IMR-90 (cell line): ENCODE measurements at regions not wholly inside any gene's neighbourhood (a gene's known extent, or its start where the extent isn't known, plus 50 kb on each side); places are given as distances from the start of the nearest gene placed in this dataset.

Experiments used
- ATAC-seq: fragments of 200-7000 bp; cut with Tn5 transposase; 2 replicates; pipeline ENCODE4 v1.9.1; 2020; ENCODE audit warnings: low read depth, mild to moderate bottlenecking, moderate library complexity
- BruUV-seq: library from RNA; stranded (reverse); fragments of 400-500 nt; replicated peaks from 2 replicates; lab custom pipeline; 2021; lab: Mats Ljungman, UMichigan
- CTCF ChIA-PET: fragments of 300-600 bp; formaldehyde crosslinking; extraction: SDS; loops from one replicate; lab custom pipeline; 2021; ENCODE audit warnings: antibody characterized with exemption; lab: Yijun Ruan, JAX
- POLR2A ChIA-PET: fragments of 300-600 bp; sonication (Branson Sonifier 250); formaldehyde crosslinking; loops from one replicate; lab custom pipeline; 2022; ENCODE audit warnings: antibody characterized with exemption; ENCODE audit not compliant: unreplicated experiment; lab: Charles Lee
- DNase-seq: peaks from one replicate; pipeline ENCODE4 v3.0.0; 2013
- H2AFZ ChIP-seq: replicated peaks from 2 replicates; pipeline ENCODE3; 2013; ENCODE audit warnings: low read length, mild to moderate bottlenecking; ENCODE audit not compliant: poor library complexity
- H2AK5ac ChIP-seq: 2 replicates; pipeline ENCODE4 v1.6.1; 2013; ENCODE audit warnings: low read depth, low read length, inconsistent platforms
- H2AK9ac ChIP-seq: replicated peaks from 2 replicates; pipeline ENCODE3; 2013; ENCODE audit warnings: mild to moderate bottlenecking, low read depth, low read length, moderate library complexity; ENCODE audit not compliant: poor library complexity
- H2BK120ac ChIP-seq: 2 replicates; pipeline ENCODE4 v1.6.1; 2013; ENCODE audit warnings: low read depth, low read length, inconsistent platforms
- H2BK15ac ChIP-seq: 3 replicates; pipeline ENCODE4 v1.6.1; 2013; ENCODE audit warnings: low read depth, low read length, inconsistent platforms
- H2BK20ac ChIP-seq: 2 replicates; pipeline ENCODE4 v1.6.1; 2013; ENCODE audit warnings: low read depth, mild to moderate bottlenecking, inconsistent platforms, low read length, moderate library complexity
- H2BK5ac ChIP-seq: 2 replicates; pipeline ENCODE4 v1.6.1; 2013; ENCODE audit warnings: mild to moderate bottlenecking, low read depth, low read length, inconsistent platforms; ENCODE audit not compliant: poor library complexity, severe bottlenecking
- H3K14ac ChIP-seq: replicated peaks from 2 replicates; pipeline ENCODE4 v1.6.1; 2013; ENCODE audit warnings: low read depth, low read length, inconsistent platforms
- H3K18ac ChIP-seq: 2 replicates; pipeline ENCODE4 v1.6.1; 2013; ENCODE audit warnings: low read depth, low read length, control low read depth
- H3K23ac ChIP-seq: 2 replicates; pipeline ENCODE4 v1.6.1; 2013; ENCODE audit warnings: low read depth, low read length, inconsistent platforms
- H3K27ac ChIP-seq: 2 replicates; pipeline ENCODE4 v1.5.1; 2013; ENCODE audit warnings: mild to moderate bottlenecking, control low read depth, low read length; ENCODE audit not compliant: insufficient read depth
- H3K27me3 ChIP-seq: 2 replicates; pipeline ENCODE4 v1.6.1; 2013; ENCODE audit warnings: low read length; ENCODE audit not compliant: control insufficient read depth, insufficient read depth
- H3K36me3 ChIP-seq: 2 replicates; pipeline ENCODE4 v1.6.1; 2013; ENCODE audit warnings: low read length, mixed read lengths; ENCODE audit not compliant: control insufficient read depth, insufficient read depth
- H3K4ac ChIP-seq: 2 replicates; pipeline ENCODE4 v1.6.1; 2013; ENCODE audit warnings: low read depth, low read length, inconsistent platforms
- H3K4me1 ChIP-seq: 2 replicates; pipeline ENCODE4 v1.6.1; 2013; ENCODE audit warnings: low read length, mixed read lengths; ENCODE audit not compliant: control insufficient read depth, insufficient read depth
- H3K4me2 ChIP-seq: 2 replicates; pipeline ENCODE4 v1.6.1; 2013; ENCODE audit warnings: low read depth, mild to moderate bottlenecking, control low read depth, low read length, moderate library complexity
- H3K4me3 ChIP-seq: 2 replicates; pipeline ENCODE4 v1.5.1; 2013; ENCODE audit warnings: low read depth, mild to moderate bottlenecking, control low read depth, low read length, moderate library complexity; ENCODE audit not compliant: insufficient read depth
- H3K56ac ChIP-seq: 2 replicates; pipeline ENCODE4 v1.6.1; 2013; ENCODE audit warnings: low read length, inconsistent platforms; ENCODE audit not compliant: insufficient read depth; ENCODE audit errors: extremely low read depth
- H3K79me1 ChIP-seq, 2 experiments: 2 replicates each; pipeline ENCODE4 v1.6.1; 2013; ENCODE audit warnings: low read length in 2 of 2, inconsistent platforms in 1 of 2, low read depth in 1 of 2
- H3K9ac ChIP-seq: 2 replicates; pipeline ENCODE4 v1.6.1; 2013; ENCODE audit warnings: low read depth, low read length, control low read depth
- H3K9me1 ChIP-seq: 2 replicates; pipeline ENCODE4 v1.6.1; 2013; ENCODE audit warnings: low read length, inconsistent platforms; ENCODE audit not compliant: insufficient read depth
- H3K9me3 ChIP-seq: 2 replicates; pipeline ENCODE4 v1.6.1; 2013; ENCODE audit warnings: low read length; ENCODE audit not compliant: control insufficient read depth, insufficient read depth
- H4K20me1 ChIP-seq: 2 replicates; pipeline ENCODE4 v1.6.1; 2013; ENCODE audit warnings: low read length, inconsistent platforms; ENCODE audit not compliant: insufficient read depth
- H4K5ac ChIP-seq: 2 replicates; pipeline ENCODE4 v1.6.1; 2013; ENCODE audit warnings: mild to moderate bottlenecking, low read depth, low read length, control low read depth
- H4K8ac ChIP-seq, 2 experiments: 2 replicates each; pipeline ENCODE4 v1.6.1; 2013; ENCODE audit warnings: low read depth in 2 of 2, low read length in 2 of 2, control low read depth in 1 of 2, inconsistent platforms in 1 of 2
- H4K91ac ChIP-seq: 2 replicates; pipeline ENCODE4 v1.6.1; 2013; ENCODE audit warnings: low read depth, low read length, inconsistent platforms; ENCODE audit not compliant: insufficient read depth
- ELK1 ChIP-seq: fragments of 150-350 bp; IDR thresholded peaks from 2 replicates; pipeline ENCODE4 v1.6.1; 2016; ENCODE audit warnings: low read depth, mild to moderate bottlenecking, low read length, moderate library complexity, borderline replicate concordance
- MXI1 ChIP-seq: IDR thresholded peaks from 2 replicates; pipeline ENCODE4 v1.6.1; 2012; ENCODE audit warnings: low read depth, mild to moderate bottlenecking, low read length, moderate library complexity, borderline replicate concordance
- RAD21 ChIP-seq: IDR thresholded peaks from 2 replicates; pipeline ENCODE4 v1.6.1; 2012; ENCODE audit warnings: low read length, improper control_type of control experiment
- RFX5 ChIP-seq: IDR thresholded peaks from 2 replicates; pipeline ENCODE4 v1.8.0; 2012; ENCODE audit warnings: low read depth, mild to moderate bottlenecking, low read length, moderate library complexity
- SMC3 ChIP-seq: fragments of 150-350 bp; IDR thresholded peaks from 2 replicates; pipeline ENCODE4 v1.6.1; 2016; ENCODE audit warnings: low read depth, mild to moderate bottlenecking, antibody characterized with exemption, low read length, moderate library complexity
- WGBS, 2 experiments: methylation state at CpG; one replicate each; pipeline versions ENCODE4 v1.1.5 to v1.1.7; 2013; ENCODE audit warnings: missing lambda C conversion rate in 2 of 2; ENCODE audit not compliant: insufficient read length in 1 of 2; ENCODE audit errors: extremely low coverage in 2 of 2; 5-methylcytosine and 5-hydroxymethylcytosine counted together
- dilution Hi-C: fragments of 300-500 bp; cut with HindIII; formaldehyde crosslinking; loops from one replicate; pipeline ENCODE4 v1.14.3; 2018; ENCODE audit warnings: low sequenced_read_pairs; ENCODE audit not compliant: unreplicated experiment
- in situ Hi-C: fragments of 300-500 bp; cut with MboI; formaldehyde crosslinking; loops from 3 replicates; pipeline ENCODE4 v1.14.3; 2019; ENCODE audit warnings: low sequenced_read_pairs, inconsistent platforms, mixed read lengths
- intact Hi-C: fragments of 100-400 bp; cut with micrococcal nuclease; formaldehyde crosslinking; loops from 2 replicates; pipeline ENCODE4 v1.10.0; 2022

- Histone ChIP-seq H2BK15ac (no peak overlapping the region), H2BK120ac (no peak overlapping the region), H3K4ac (no peak overlapping the region), H2BK20ac (no peak overlapping the region), H2AK5ac (no peak overlapping the region), H3K79me1 (no peaks in the 10 kb centered on the region), H2AK9ac (no peak overlapping the region), H3K36me3 (no peaks in the 10 kb centered on the region), H4K91ac (no peak overlapping the region), H3K4me3 (no peak overlapping the region), H3K27me3 (no peaks in the 10 kb centered on the region), H4K8ac (no peak overlapping the region), H3K9ac (no peak overlapping the region), H3K9me3 (no peaks in the 10 kb centered on the region), H3K14ac (no peak overlapping the region), H4K20me1 (no peaks in the 10 kb centered on the region), H4K5ac (no peak overlapping the region), H2BK5ac (no peak overlapping the region), H2AFZ (no peak overlapping the region), H3K4me1 (no peaks in the 10 kb centered on the region), H3K56ac (no peak overlapping the region), H3K9me1 (no peaks in the 10 kb centered on the region), H3K18ac (no peak overlapping the region), H3K23ac (no peak overlapping the region), H3K27ac (no peak overlapping the region), H3K4me2 (no peak overlapping the region)
- WGBS, 2 experiments: no CpG with 5 or more reads among the region's 2 CpGs
- dilution Hi-C loops (no loop called here), in situ Hi-C loops (no loop called here), intact Hi-C loops (no loop called here)
- ChIA-PET POLR2A (no interaction called here), CTCF (no interaction called here)
- ATAC-seq (no peak), DNase-seq (no peak)
- no peak for TF ChIP-seq RFX5
- TF ChIP-seq ELK1: no peak
- TF ChIP-seq MXI1: no peak
- no peak for TF ChIP-seq SMC3
- TF ChIP-seq RAD21: no peak
- BruUV-seq: no TSS peak
Measured at GRCh38 chr1:194372266-194372665, 1185.9 kb upstream of the B3GALT2 start.
